Vagina (tissue), 2 donors: ENCODE measurements at regions not wholly inside any gene's neighbourhood (a gene's known extent, or its start where the extent isn't known, plus 50 kb on each side); places are given as distances from the start of the nearest gene placed in this dataset.

Experiments
- DNase-seq, 2 donors: peaks; one replicate each; pipeline ENCODE4 v3.0.0-alpha.2; 2017; ENCODE audit errors: extremely low spot score in 2 of 2
- H3K27ac ChIP-seq: fragments of 200-600 bp; sonication (generic); one replicate; pipeline ENCODE4 v1.5.1; 2019
- H3K27me3 ChIP-seq: fragments of 200-600 bp; sonication (generic); one replicate; pipeline ENCODE4 v1.5.1; 2019
- H3K36me3 ChIP-seq, 2 donors: fragments of 200-600 bp; sonication (generic); one replicate each; pipeline ENCODE4 v1.5.1; 2017 to 2019
- H3K4me1 ChIP-seq: fragments of 200-600 bp; sonication (generic); one replicate; pipeline ENCODE4 v1.5.1; 2019
- H3K4me3 ChIP-seq, 2 donors: fragments of 200-600 bp; sonication (generic); 1 replicate in 1 of 2; 2 replicates in 1 of 2; pipeline ENCODE4 v1.5.1; 2016 to 2019
- H3K9me3 ChIP-seq: fragments of 200-600 bp; sonication (generic); one replicate; pipeline ENCODE4 v1.5.1; 2019
- POLR2A ChIP-seq, 2 donors: fragments of 450-650 bp; IDR thresholded peaks; one replicate each; pipeline ENCODE4 v1.6.1; 2017; ENCODE audit warnings: antibody characterized with exemption in 2 of 2, mild to moderate bottlenecking in 2 of 2, moderate library complexity in 2 of 2
- POLR2AphosphoS5 ChIP-seq, 2 donors: sonication (generic); formaldehyde crosslinking; IDR thresholded peaks; one replicate each; pipeline ENCODE4 v1.9.0; 2017; ENCODE audit warnings: antibody characterized with exemption in 2 of 2, mild to moderate bottlenecking in 2 of 2, low read depth in 1 of 2; ENCODE audit not compliant: insufficient read depth in 1 of 2
- intact Hi-C: fragments of 100-400 bp; cut with DNase I; formaldehyde crosslinking; loops from one replicate; pipeline ENCODE4 v1.15.1; 2023
- TF ChIP-seq, protein P1 (sequence below), 3 experiments: fragments of 450-650 bp in 2 of 3; fragments of 200-600 bp in 1 of 3; sonication (generic) in 1 of 3; IDR thresholded peaks; one replicate each; pipeline ENCODE4 v1.5.1; 2017 to 2019; ENCODE audit warnings: antibody characterized with exemption in 3 of 3, mild to moderate bottlenecking in 2 of 3, moderate library complexity in 2 of 3

DNA sequence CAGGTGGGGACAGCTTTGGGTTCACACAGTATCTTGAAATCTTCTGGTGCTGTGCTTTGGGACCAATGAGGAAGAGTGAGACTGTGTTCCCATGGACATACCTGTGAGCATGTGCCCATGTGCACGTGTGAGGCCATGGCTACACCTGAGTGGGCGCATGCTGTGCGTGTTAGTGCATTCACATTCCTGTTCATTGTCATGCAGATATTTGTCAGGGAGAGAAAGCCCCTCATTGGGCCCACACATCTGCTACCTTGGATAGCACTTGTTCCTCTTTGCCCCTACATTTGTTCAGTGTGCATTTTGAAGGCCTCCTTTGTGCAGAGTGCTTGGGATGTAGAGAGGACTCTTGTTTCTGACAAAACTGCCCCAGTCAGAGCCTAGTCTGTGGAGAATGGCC, 154.3 kb upstream of the E2F8 start:
- no peak overlapping the region for H3K27ac ChIP-seq
- H3K36me3 ChIP-seq = no peaks in the 10 kb centered on the region
- no peaks in the 10 kb centered on the region for H3K27me3 ChIP-seq
- no peak for TF ChIP-seq POLR2AphosphoS5 (IDR thresholded peaks at IDR 0.05; ENCODE audit: insufficient read depth in 1 of 2, low read depth in 1 of 2)
- TF ChIP-seq, protein P1, sequence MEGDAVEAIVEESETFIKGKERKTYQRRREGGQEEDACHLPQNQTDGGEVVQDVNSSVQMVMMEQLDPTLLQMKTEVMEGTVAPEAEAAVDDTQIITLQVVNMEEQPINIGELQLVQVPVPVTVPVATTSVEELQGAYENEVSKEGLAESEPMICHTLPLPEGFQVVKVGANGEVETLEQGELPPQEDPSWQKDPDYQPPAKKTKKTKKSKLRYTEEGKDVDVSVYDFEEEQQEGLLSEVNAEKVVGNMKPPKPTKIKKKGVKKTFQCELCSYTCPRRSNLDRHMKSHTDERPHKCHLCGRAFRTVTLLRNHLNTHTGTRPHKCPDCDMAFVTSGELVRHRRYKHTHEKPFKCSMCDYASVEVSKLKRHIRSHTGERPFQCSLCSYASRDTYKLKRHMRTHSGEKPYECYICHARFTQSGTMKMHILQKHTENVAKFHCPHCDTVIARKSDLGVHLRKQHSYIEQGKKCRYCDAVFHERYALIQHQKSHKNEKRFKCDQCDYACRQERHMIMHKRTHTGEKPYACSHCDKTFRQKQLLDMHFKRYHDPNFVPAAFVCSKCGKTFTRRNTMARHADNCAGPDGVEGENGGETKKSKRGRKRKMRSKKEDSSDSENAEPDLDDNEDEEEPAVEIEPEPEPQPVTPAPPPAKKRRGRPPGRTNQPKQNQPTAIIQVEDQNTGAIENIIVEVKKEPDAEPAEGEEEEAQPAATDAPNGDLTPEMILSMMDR (IDR thresholded peaks at IDR 0.05) = no peak
- TF ChIP-seq POLR2A (IDR thresholded peaks at IDR 0.05) = no peak
- DNase-seq = no peak
- no peaks in the 10 kb centered on the region for H3K9me3 ChIP-seq
- H3K4me3 ChIP-seq = no peak overlapping the region
- intact Hi-C loops = no loop called here
- peaks cover 19% of the 10 kb centered on the region for H3K4me1 ChIP-seq

DNA sequence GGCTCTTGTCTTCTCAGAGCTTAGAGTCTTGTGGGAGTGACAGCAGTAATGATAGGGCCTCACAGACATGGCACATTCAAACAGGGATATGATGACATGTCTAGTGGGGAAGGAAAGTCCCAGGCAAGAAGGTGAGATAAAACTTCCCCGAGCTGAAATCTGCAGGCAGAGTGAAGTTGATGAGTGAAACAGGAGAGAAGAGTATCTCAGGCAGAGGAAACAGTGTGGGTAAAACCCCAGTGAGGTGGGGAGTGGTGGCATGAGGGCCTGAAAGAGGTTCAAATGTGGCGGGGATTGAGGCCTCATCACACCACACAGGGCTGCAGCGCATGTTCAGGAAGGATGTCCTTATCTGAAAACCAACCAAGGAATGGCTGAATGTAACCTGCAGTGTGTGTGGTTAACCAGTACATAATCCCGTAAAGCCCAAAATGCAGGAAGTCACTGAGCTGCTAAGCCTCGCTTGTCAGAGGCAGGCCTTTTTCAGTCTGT, 153.8 kb upstream of the E2F8 start:
- peaks cover 16% of the 10 kb centered on the region for H3K4me1 ChIP-seq
- TF ChIP-seq POLR2AphosphoS5 (IDR thresholded peaks at IDR 0.05; ENCODE audit: insufficient read depth in 1 of 2, low read depth in 1 of 2) = no peak
- TF ChIP-seq POLR2A (IDR thresholded peaks at IDR 0.05) = no peak
- TF ChIP-seq, protein P1 (IDR thresholded peaks at IDR 0.05) = no peak
- H3K36me3 ChIP-seq = no peaks in the 10 kb centered on the region
- no peaks in the 10 kb centered on the region for H3K27me3 ChIP-seq
- no peak overlapping the region for H3K27ac ChIP-seq
- no peaks in the 10 kb centered on the region for H3K9me3 ChIP-seq
- no peak overlapping the region for H3K4me3 ChIP-seq
- intact Hi-C loops = no loop called here
- DNase-seq = no peak

DNA sequence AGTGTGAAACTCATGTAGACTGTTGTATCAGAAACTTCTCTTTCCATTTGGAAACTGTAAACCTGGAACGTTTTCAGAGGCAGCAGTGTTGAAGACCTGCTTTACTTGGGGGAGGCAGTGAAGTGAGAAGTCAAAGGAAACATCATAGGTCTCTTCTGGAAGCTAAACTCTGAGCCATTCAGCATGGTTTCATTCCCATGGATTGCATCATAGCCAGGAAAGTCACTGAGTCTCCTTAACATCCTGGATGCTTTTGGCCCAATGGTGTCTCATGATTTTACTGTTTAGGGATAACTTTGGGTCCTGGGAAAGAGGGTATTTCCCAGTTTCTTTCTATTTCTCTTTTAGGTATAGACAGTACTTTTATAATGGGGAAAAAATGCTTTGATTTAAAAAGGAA, 153.2 kb upstream of the E2F8 start:
- no peak overlapping the region for H3K27ac ChIP-seq
- intact Hi-C loops = no loop called here
- no peak overlapping the region for H3K4me3 ChIP-seq
- TF ChIP-seq, protein P1 (IDR thresholded peaks at IDR 0.05) = no peak
- no peak for TF ChIP-seq POLR2A (IDR thresholded peaks at IDR 0.05)
- TF ChIP-seq POLR2AphosphoS5 (IDR thresholded peaks at IDR 0.05; ENCODE audit: insufficient read depth in 1 of 2, low read depth in 1 of 2) = no peak
- peaks cover 17% of the 10 kb centered on the region for H3K4me1 ChIP-seq
- DNase-seq = no peak
- no peaks in the 10 kb centered on the region for H3K9me3 ChIP-seq
- H3K36me3 ChIP-seq = no peaks in the 10 kb centered on the region
- H3K27me3 ChIP-seq = no peaks in the 10 kb centered on the region

DNA sequence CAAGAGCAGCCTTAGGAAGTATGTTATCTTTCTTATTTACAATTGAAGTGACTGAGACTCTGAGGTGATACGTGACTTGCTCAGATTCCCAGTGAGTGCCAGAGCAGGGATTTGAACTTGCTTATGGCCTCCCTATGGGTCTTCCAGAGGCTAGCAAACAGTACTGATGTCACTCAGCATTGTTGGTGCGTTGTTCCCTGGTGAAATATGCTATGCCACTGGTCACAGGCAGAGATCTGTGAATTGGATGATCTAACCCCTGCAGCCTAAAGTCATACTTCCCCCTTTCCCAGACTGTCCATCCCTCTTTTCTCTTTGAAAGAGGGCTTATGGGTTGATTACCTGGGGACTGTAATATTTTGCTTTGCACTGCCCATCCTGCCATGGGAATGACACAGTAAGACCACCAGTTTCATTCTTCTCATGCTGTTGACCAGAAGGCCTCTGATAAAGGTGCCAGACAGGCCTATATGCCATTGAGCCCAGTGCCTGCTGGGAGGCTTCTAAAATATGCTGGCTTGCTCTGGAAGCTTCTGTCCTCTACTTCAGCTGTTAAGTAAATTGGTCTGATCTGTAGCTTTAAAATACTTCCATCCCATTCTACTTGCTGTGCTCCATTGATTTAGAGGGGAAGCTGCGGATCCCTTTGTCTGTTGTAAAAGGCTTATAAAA, 152.2 kb upstream of the E2F8 start:
- Histone ChIP-seq H3K9me3 (no peaks in the 10 kb centered on the region), H3K36me3 (no peaks in the 10 kb centered on the region), H3K27ac (no peak overlapping the region), H3K4me3 (no peak overlapping the region), H3K4me1 (peaks cover 17% of the 10 kb centered on the region), H3K27me3 (no peaks in the 10 kb centered on the region)
- intact Hi-C loops = no loop called here
- DNase-seq = peak in 1 of 2 donors; percentile 69
- TF ChIP-seq POLR2A (IDR thresholded peaks at IDR 0.05) (no peak), POLR2AphosphoS5 (IDR thresholded peaks at IDR 0.05; ENCODE audit: insufficient read depth in 1 of 2, low read depth in 1 of 2) (no peak)
- TF ChIP-seq, protein P1 (IDR thresholded peaks at IDR 0.05) = no peak

DNA sequence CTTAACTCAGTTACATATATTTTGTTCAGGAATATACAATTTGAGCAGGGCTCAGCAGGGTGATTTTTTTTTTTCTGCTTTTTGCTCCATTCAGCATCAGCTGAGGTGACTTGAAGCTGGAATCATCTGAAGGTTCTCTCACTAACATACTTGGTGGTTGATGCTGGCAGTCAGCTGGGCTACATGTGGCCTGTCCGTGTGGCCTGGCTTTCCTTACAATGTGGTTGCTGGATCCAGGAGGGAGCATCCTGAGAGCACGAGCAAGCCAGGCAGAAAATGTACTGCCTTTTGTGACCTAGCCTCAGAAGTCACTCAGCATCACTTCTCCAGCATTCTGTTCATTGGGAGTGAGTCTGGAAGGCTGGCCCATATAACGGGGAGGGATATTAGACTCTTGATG, 151.6 kb upstream of the E2F8 start:
- intact Hi-C loops = no loop called here
- no peak overlapping the region for H3K4me3 ChIP-seq
- TF ChIP-seq POLR2A (IDR thresholded peaks at IDR 0.05) (no peak), POLR2AphosphoS5 (IDR thresholded peaks at IDR 0.05; ENCODE audit: insufficient read depth in 1 of 2, low read depth in 1 of 2) (no peak)
- TF ChIP-seq, protein P1 (IDR thresholded peaks at IDR 0.05) = no peak

More for the DNA sequence above, 151.6 kb upstream of the E2F8 start:
- Histone ChIP-seq H3K27ac (no peak overlapping the region), H3K36me3 (no peaks in the 10 kb centered on the region), H3K4me1 (peaks cover 12% of the 10 kb centered on the region), H3K27me3 (no peaks in the 10 kb centered on the region), H3K9me3 (no peaks in the 10 kb centered on the region)
- DNase-seq = peak in 1 of 2 donors; percentile 80
